Esophagus muscularis mucosa (tissue), 4 donors: ENCODE measurements at regions not wholly inside any gene's neighbourhood (a gene's known extent, or its start where the extent isn't known, plus 50 kb on each side); places are given as distances from the start of the nearest gene placed in this dataset.
"Not testable (repeated sequence)": the region's sequence is repeated elsewhere in the genome, so short reads cannot be mapped to it uniquely, and the experiment has no call there.

Experiments used
- DNase-seq: peaks from one replicate; pipeline ENCODE4 v3.0.0-alpha.2; 2017; ENCODE audit errors: extremely low spot score
- H3K27ac ChIP-seq, 4 donors: fragments of 200-600 bp; sonication (generic); replicated peaks in 1 of 4; 1 replicate in 3 of 4; 2 replicates in 1 of 4; pipeline ENCODE4 v1.5.1; 2016 to 2019; ENCODE audit warnings: mild to moderate bottlenecking in 1 of 4
- H3K27me3 ChIP-seq, 4 donors: fragments of 200-600 bp; sonication (generic); one replicate each; pipeline versions ENCODE4 v1.5.1 to v1.6.0; 2016 to 2019
- H3K36me3 ChIP-seq, 4 donors: fragments of 200-600 bp; sonication (generic); one replicate each; pipeline ENCODE4 v1.5.1; 2016 to 2019
- H3K4me1 ChIP-seq, 4 donors: fragments of 200-600 bp; sonication (generic); one replicate each; pipeline ENCODE4 v1.5.1; 2016 to 2019
- H3K4me3 ChIP-seq, 4 donors: fragments of 200-600 bp; sonication (generic); 1 replicate in 2 of 4; 2 replicates in 2 of 4; pipeline ENCODE4 v1.5.1; 2016 to 2019; ENCODE audit warnings: mild to moderate bottlenecking in 4 of 4, moderate library complexity in 1 of 4
- H3K9me3 ChIP-seq, 4 donors: fragments of 200-600 bp; sonication (generic); 1 replicate in 3 of 4; 2 replicates in 1 of 4; pipeline ENCODE4 v1.5.1; 2016 to 2019
- EP300 ChIP-seq: sonication (generic); formaldehyde crosslinking; IDR thresholded peaks from one replicate; pipeline ENCODE4 v1.6.1; 2017; ENCODE audit warnings: antibody characterized with exemption
- POLR2A ChIP-seq: fragments of 450-650 bp; IDR thresholded peaks from one replicate; pipeline ENCODE4 v1.6.1; 2017; ENCODE audit warnings: antibody characterized with exemption, moderate library complexity, mild to moderate bottlenecking, low read depth
- POLR2AphosphoS5 ChIP-seq, 2 donors: sonication (generic); formaldehyde crosslinking; IDR thresholded peaks; one replicate each; pipeline ENCODE4 v1.6.1; 2017; ENCODE audit warnings: antibody characterized with exemption in 2 of 2
- WGBS: methylation state at CpG from one replicate; pipeline ENCODE4 v1.1.5; 2018; 5-methylcytosine and 5-hydroxymethylcytosine counted together
- intact Hi-C: fragments of 100-400 bp; cut with DNase I; formaldehyde crosslinking; loops from one replicate; pipeline ENCODE4 v1.15.1; 2023
- TF ChIP-seq, protein P1 (sequence below), 3 experiments: fragments of 200-600 bp in 2 of 3; fragments of 450-650 bp in 1 of 3; sonication (generic) in 2 of 3; IDR thresholded peaks; one replicate each; pipeline ENCODE4 v1.5.1; 2017 to 2019; ENCODE audit warnings: antibody characterized with exemption in 3 of 3, mild to moderate bottlenecking in 2 of 3, moderate library complexity in 1 of 3

DNA sequence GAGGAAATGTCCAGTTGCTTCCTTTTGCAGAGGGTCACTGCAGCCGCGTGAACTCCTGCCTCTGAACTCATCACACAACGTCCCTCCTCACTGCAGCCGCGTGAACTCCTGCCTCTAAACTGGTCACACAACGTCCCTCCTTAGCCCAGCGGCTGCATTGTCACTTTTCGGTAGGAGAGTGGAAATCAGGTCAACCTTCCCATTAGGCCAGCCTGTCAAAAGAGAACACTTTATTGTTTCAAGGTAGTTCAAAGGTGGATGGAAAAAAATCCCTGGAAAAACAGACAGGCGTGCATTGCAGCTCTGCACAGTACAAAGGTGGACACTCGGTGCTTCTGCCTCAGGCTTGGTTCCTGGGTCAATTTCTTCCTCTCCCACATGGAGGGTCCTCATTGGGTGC, 280.2 kb downstream of the FOXL1 start:
- DNase-seq, result no peak
- 69% methylated on average over 10 of the region's 10 CpGs for WGBS
- H3K4me1 ChIP-seq, result peaks cover 6 to 10% (median 8%) of the 10 kb centered on the region in 4 donors
- H3K9me3 ChIP-seq, result no peaks in the 10 kb centered on the region
- no peak overlapping the region for H3K4me3 ChIP-seq
- peaks cover 0 to 24% (median 0%) of the 10 kb centered on the region in 4 donors for H3K27me3 ChIP-seq
- intact Hi-C loops, result no loop called here
- TF ChIP-seq POLR2A (no peak), EP300 (no peak), POLR2AphosphoS5 (IDR thresholded peaks at IDR 0.05) (no peak)
- TF ChIP-seq, protein P1, sequence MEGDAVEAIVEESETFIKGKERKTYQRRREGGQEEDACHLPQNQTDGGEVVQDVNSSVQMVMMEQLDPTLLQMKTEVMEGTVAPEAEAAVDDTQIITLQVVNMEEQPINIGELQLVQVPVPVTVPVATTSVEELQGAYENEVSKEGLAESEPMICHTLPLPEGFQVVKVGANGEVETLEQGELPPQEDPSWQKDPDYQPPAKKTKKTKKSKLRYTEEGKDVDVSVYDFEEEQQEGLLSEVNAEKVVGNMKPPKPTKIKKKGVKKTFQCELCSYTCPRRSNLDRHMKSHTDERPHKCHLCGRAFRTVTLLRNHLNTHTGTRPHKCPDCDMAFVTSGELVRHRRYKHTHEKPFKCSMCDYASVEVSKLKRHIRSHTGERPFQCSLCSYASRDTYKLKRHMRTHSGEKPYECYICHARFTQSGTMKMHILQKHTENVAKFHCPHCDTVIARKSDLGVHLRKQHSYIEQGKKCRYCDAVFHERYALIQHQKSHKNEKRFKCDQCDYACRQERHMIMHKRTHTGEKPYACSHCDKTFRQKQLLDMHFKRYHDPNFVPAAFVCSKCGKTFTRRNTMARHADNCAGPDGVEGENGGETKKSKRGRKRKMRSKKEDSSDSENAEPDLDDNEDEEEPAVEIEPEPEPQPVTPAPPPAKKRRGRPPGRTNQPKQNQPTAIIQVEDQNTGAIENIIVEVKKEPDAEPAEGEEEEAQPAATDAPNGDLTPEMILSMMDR (IDR thresholded peaks at IDR 0.05), result no peak
- H3K36me3 ChIP-seq, result no peaks in the 10 kb centered on the region
- H3K27ac ChIP-seq, result no peak overlapping the region

DNA sequence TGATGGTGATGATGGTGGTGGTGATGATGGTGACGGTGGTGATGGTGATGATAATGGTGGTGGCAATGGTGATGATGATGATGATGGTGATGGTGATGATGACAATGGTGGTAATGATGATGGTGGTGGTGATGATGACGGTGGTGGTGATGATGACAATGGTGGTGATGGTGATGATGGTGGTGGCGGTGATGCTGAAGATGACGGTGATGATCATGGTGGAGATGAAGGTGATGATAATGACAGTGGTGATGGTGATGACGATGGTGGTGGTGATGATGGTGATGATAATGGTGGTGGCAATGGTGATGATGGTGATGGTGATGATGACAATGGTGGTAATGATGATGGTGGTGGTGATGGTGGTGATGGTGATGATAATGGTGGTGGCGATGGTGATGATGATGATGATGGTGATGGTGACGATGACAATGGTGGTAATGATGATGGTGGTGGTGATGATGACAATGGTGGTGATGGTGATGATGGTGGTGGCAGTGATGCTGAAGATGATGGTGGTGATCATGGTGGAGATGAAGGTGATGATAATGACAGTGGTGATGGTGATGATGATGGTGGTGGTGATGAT, 283.0 kb downstream of the FOXL1 start:
- H3K27ac ChIP-seq, H3K9me3 ChIP-seq, H3K36me3 ChIP-seq, H3K4me3 ChIP-seq, DNase-seq, intact Hi-C loops: not testable (repeated sequence)
- Histone ChIP-seq H3K4me1 (peaks cover 17 to 23% (median 19%) of the 10 kb centered on the region in 4 donors), H3K27me3 (peaks cover 0 to 37% (median 0%) of the 10 kb centered on the region in 4 donors)
- 91% methylated on average over 7 of the region's 7 CpGs for WGBS

DNA sequence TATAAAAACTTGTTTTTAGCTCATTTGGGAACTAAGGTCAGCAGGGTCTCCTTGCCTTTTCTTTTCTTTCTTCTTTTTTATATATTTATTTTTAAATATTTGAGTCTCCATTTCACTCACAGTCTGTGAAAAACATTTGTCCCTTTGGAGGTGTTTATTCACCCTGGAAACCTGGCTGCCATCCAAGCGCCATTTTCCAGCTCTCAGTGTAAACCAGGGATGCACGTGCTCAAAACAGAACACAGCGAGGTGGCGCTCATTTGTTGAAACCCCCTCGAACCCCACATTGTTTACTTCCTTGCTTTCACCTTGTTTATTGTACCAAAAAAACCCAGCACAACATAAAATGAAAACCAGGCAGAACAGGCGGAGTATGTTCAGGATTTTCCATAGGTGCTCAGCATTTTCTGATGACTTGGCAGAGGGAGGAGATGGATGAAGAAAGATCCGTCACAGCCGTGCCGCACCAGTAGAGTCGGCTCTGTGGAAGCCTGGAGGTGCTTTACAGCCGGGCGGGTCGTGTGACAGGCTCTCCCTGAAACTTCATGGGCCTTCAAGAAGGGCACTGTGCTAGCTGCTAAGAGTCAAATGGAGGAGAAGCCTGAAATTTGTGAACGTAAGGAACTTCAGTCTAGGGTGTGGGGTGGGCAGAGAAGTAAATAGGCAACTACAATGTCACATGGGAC, 284.4 kb downstream of the FOXL1 start:
- intact Hi-C loops, result no loop called here
- H3K27ac ChIP-seq, result no peak overlapping the region
- 48% methylated on average over 14 of the region's 14 CpGs for WGBS
- peaks cover 19 to 26% (median 25%) of the 10 kb centered on the region in 4 donors for H3K4me1 ChIP-seq
- H3K27me3 ChIP-seq, result peaks cover 0 to 32% (median 0%) of the 10 kb centered on the region in 4 donors
- DNase-seq, result no peak
- no peaks in the 10 kb centered on the region for H3K36me3 ChIP-seq
- TF ChIP-seq, protein P1 (IDR thresholded peaks at IDR 0.05), result no peak
- no peak for TF ChIP-seq EP300
- no peak for TF ChIP-seq POLR2A
- no peak for TF ChIP-seq POLR2AphosphoS5 (IDR thresholded peaks at IDR 0.05)
- no peak overlapping the region for H3K4me3 ChIP-seq
- H3K9me3 ChIP-seq, result no peaks in the 10 kb centered on the region

DNA sequence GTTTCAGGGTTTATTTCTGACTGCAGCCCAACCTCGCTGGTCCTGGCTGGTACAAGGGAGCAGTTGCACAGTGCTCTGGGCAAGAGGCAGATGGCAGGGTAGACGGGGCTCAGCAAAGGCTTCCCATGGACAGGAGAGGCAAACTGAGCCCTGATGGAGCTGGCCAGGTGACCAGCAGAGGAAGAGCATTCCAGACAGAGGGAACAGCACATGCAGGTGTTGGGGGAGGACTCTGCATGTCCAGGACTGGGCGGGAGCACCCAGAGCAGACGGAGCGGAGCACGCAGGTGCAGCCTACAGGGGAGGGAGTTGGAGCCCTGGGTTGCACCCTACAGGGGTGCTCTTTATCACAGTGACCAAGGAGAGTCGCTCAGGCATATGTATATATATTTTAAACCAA, 285.3 kb downstream of the FOXL1 start:
- H3K36me3 ChIP-seq, result no peaks in the 10 kb centered on the region
- no peak for DNase-seq
- H3K4me3 ChIP-seq, result no peak overlapping the region
- no peak for TF ChIP-seq POLR2A
- TF ChIP-seq, protein P1 (IDR thresholded peaks at IDR 0.05), result no peak
- TF ChIP-seq EP300, result no peak
- TF ChIP-seq POLR2AphosphoS5 (IDR thresholded peaks at IDR 0.05), result no peak
- WGBS, result 93% methylated on average over 6 of the region's 7 CpGs
- no peaks in the 10 kb centered on the region for H3K9me3 ChIP-seq
- peaks cover 19 to 26% (median 25%) of the 10 kb centered on the region in 4 donors for H3K4me1 ChIP-seq
- no peak overlapping the region for H3K27ac ChIP-seq
- intact Hi-C loops, result no loop called here
- peaks cover 0 to 32% (median 0%) of the 10 kb centered on the region in 4 donors for H3K27me3 ChIP-seq

DNA sequence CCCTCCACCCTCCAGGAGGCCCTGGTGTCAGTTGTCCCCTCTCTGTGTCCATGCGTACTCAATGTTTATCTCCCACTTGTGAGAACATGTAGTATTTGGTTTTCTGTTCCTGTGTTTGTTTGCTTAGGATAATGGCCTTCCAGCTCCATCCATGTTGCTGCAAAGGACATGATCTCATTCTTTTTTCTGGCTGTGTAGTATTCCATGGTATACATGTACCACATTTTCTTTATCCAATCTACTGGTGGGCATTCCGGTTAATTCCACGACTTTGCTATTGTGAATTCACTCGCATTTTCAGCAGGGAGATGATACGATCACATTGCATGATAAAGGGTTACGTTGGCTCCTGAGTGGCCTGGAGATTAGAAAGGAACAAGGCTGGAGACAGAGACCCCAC, 286.2 kb downstream of the FOXL1 start:
- Histone ChIP-seq H3K27me3 (peaks cover 0 to 40% (median 1%) of the 10 kb centered on the region in 4 donors), H3K9me3 (no peaks in the 10 kb centered on the region), H3K4me1 (peaks cover 19 to 26% (median 25%) of the 10 kb centered on the region in 4 donors), H3K4me3 (no peak overlapping the region), H3K27ac (no peak overlapping the region), H3K36me3 (no peaks in the 10 kb centered on the region)
- intact Hi-C loops, result no loop called here
- no peak for DNase-seq
- TF ChIP-seq, protein P1 (IDR thresholded peaks at IDR 0.05), result no peak
- TF ChIP-seq EP300 (no peak), POLR2AphosphoS5 (IDR thresholded peaks at IDR 0.05) (no peak), POLR2A (no peak)
- WGBS, result 89% methylated on average over 6 of the region's 6 CpGs
